GM23338 (cell line): ENCODE measurements at regions not wholly inside any gene's neighbourhood (a gene's known extent, or its start where the extent isn't known, plus 50 kb on each side); places are given as distances from the start of the nearest gene placed in this dataset.

ENCODE experiments used
- ATAC-seq: fragments of 200-7000 bp; cut with Tn5 transposase; 3 replicates; pipeline ENCODE4 v1.9.1; 2020
- DNase-seq: peaks from one replicate; pipeline ENCODE4 v3.0.0-alpha.2; 2015; ENCODE audit warnings: low spot score
- H2AFZ ChIP-seq: fragments of 200-600 bp; sonication (generic); 2 replicates; pipeline ENCODE4 v1.8.0; 2016; ENCODE audit warnings: antibody characterized with exemption, mild to moderate bottlenecking, moderate library complexity
- H3F3A ChIP-seq: fragments of 200-600 bp; sonication (generic); replicated peaks from 2 replicates; pipeline ENCODE4 v1.8.0; 2017; ENCODE audit warnings: antibody characterized with exemption, mixed run types, low read depth
- H3K27ac ChIP-seq: fragments of 200-600 bp; sonication (generic); 2 replicates; pipeline ENCODE4 v1.6.1; 2016; ENCODE audit warnings: low read depth
- H3K27me3 ChIP-seq: fragments of 200-600 bp; sonication (generic); 2 replicates; pipeline ENCODE4 v1.8.0; 2016; ENCODE audit warnings: mild to moderate bottlenecking, mixed run types, moderate library complexity; ENCODE audit not compliant: insufficient read depth
- H3K36me3 ChIP-seq: fragments of 200-600 bp; sonication (generic); 2 replicates; pipeline ENCODE4 v1.8.0; 2016; ENCODE audit warnings: mild to moderate bottlenecking; ENCODE audit not compliant: insufficient read depth
- H3K4me1 ChIP-seq: fragments of 200-600 bp; sonication (generic); 2 replicates; pipeline ENCODE4 v1.8.0; 2016; ENCODE audit warnings: mild to moderate bottlenecking, moderate library complexity; ENCODE audit not compliant: insufficient read depth
- H3K4me2 ChIP-seq: fragments of 200-600 bp; sonication (generic); 2 replicates; pipeline ENCODE4 v1.7.1; 2017; ENCODE audit warnings: mixed run types
- H3K4me3 ChIP-seq: fragments of 200-600 bp; sonication (generic); 2 replicates; pipeline ENCODE4 v1.6.1; 2016; ENCODE audit warnings: mixed run types
- H3K79me2 ChIP-seq: fragments of 200-600 bp; sonication (generic); replicated peaks from 2 replicates; pipeline ENCODE4 v1.8.0; 2017; ENCODE audit warnings: mild to moderate bottlenecking; ENCODE audit not compliant: insufficient read depth
- H3K9me2 ChIP-seq: fragments of 200-600 bp; sonication (generic); 2 replicates; pipeline ENCODE4 v1.8.0; 2017; ENCODE audit not compliant: insufficient read depth
- H4K20me1 ChIP-seq: fragments of 200-600 bp; sonication (generic); replicated peaks from 2 replicates; pipeline ENCODE4 v1.8.0; 2017; ENCODE audit warnings: mild to moderate bottlenecking; ENCODE audit not compliant: insufficient read depth
- H3K27ac Mint-ChIP-seq: 2 replicates; pipeline ENCODE4 v1.8.0; 2020; ENCODE audit warnings: inconsistent platforms, mild to moderate bottlenecking, moderate library complexity, mixed read lengths
- H3K27me3 Mint-ChIP-seq: 3 replicates; pipeline ENCODE4 v1.8.0; 2022; ENCODE audit warnings: low read depth, mild to moderate bottlenecking, moderate library complexity, mixed read lengths, inconsistent platforms; ENCODE audit not compliant: insufficient read depth, poor library complexity
- H3K36me3 Mint-ChIP-seq: 3 replicates; pipeline ENCODE4 v1.8.0; 2021; ENCODE audit warnings: low read depth, mild to moderate bottlenecking, inconsistent platforms, moderate library complexity, mixed read lengths
- H3K4me1 Mint-ChIP-seq: 3 replicates; pipeline ENCODE4 v1.8.0; 2020; ENCODE audit warnings: mild to moderate bottlenecking, inconsistent platforms, mixed read lengths
- H3K4me3 Mint-ChIP-seq: 3 replicates; pipeline ENCODE4 v1.8.0; 2021; ENCODE audit warnings: moderate library complexity, mild to moderate bottlenecking, inconsistent platforms, mixed read lengths
- H3K9me3 Mint-ChIP-seq: 3 replicates; pipeline ENCODE4 v1.8.0; 2020; ENCODE audit warnings: moderate library complexity, mild to moderate bottlenecking, inconsistent platforms, mixed read lengths
- CREB1 ChIP-seq: fragments of 250-450 bp; sonication (Bioruptor Pico); IDR thresholded peaks from 2 replicates; pipeline ENCODE4 v1.5.0; 2020; ENCODE audit warnings: low read depth, mild to moderate bottlenecking, moderate library complexity
- CTCF ChIP-seq, 2 experiments: fragments of 200-600 bp in 1 of 2; sonication (generic) in 1 of 2; conservative IDR thresholded peaks; 2 replicates each; pipeline versions ENCODE4 v1.5.1 to v1.6.1; 2016 to 2017; ENCODE audit warnings: antibody characterized with exemption in 2 of 2, low read depth in 2 of 2, mild to moderate bottlenecking in 2 of 2, moderate library complexity in 1 of 2
- EZH2 ChIP-seq: fragments of 200-600 bp; sonication (generic); IDR thresholded peaks from one replicate; pipeline ENCODE4 v1.8.0; 2017; ENCODE audit warnings: antibody characterized with exemption, mild to moderate bottlenecking, low read depth; ENCODE audit not compliant: unreplicated experiment
- EZH2phosphoT487 ChIP-seq: fragments of 200-600 bp; sonication (generic); IDR thresholded peaks from one replicate; pipeline ENCODE4 v1.8.1; 2018; ENCODE audit warnings: antibody characterized with exemption; ENCODE audit not compliant: unreplicated experiment
- JUNB ChIP-seq: IDR thresholded peaks from one replicate; pipeline ENCODE4 v1.6.1; 2016; ENCODE audit warnings: antibody characterized with exemption; ENCODE audit not compliant: unreplicated experiment
- NANOG ChIP-seq: IDR thresholded peaks from 2 replicates; pipeline ENCODE4 v1.6.1; 2016; ENCODE audit warnings: antibody characterized with exemption, borderline replicate concordance
- REST ChIP-seq: IDR thresholded peaks from one replicate; pipeline ENCODE4 v1.6.1; 2018; ENCODE audit warnings: antibody characterized with exemption; ENCODE audit not compliant: unreplicated experiment
- ZNF331 ChIP-seq: fragments of 250-450 bp; sonication (Bioruptor Pico); IDR thresholded peaks from 2 replicates; pipeline ENCODE4 v1.5.0; 2020; ENCODE audit warnings: low read depth, mild to moderate bottlenecking, moderate library complexity

- no peak for TF ChIP-seq CTCF (conservative IDR thresholded peaks at IDR 0.05; ENCODE audit: low read depth in 2 of 2)
- no peak for TF ChIP-seq NANOG
- TF ChIP-seq EZH2phosphoT487, result no peak
- TF ChIP-seq REST, result no peak
- DNase-seq, result no peak
- no peak for ATAC-seq
- Histone ChIP-seq H3K4me1 (no peaks in the 10 kb centered on the region), H3K4me3 (no peak overlapping the region), H3K79me2 (no peaks in the 10 kb centered on the region), H3K27ac (no peak overlapping the region), H3F3A (no peaks in the 10 kb centered on the region), H3K4me2 (no peak overlapping the region), H2AFZ (peak overlapping the region; percentile 90), H4K20me1 (no peaks in the 10 kb centered on the region), H3K27me3 (no peaks in the 10 kb centered on the region), H3K36me3 (peaks cover 6% of the 10 kb centered on the region), H3K9me2 (peaks cover 15% of the 10 kb centered on the region)
- Mint-ChIP-seq H3K27me3 (peaks cover 3% of the 10 kb centered on the region), H3K36me3 (peaks cover 25% of the 10 kb centered on the region), H3K27ac (peak overlapping the region; percentile 62; the same call in 1 of the 2 replicates), H3K4me1 (no peaks in the 10 kb centered on the region), H3K9me3 (peaks cover 30% of the 10 kb centered on the region), H3K4me3 (no peak overlapping the region)
Measured at GRCh38 chr21:19540287-19540686, 1136.7 kb upstream of the TMPRSS15 start.

GRCh38 chr21:19541602-19542001 lies 1138.0 kb upstream of the TMPRSS15 start:
- H3K27me3 ChIP-seq, result no peaks in the 10 kb centered on the region
- no peak overlapping the region for H3K27ac ChIP-seq
- no peak for ATAC-seq
- Mint-ChIP-seq H3K9me3 (peaks cover 42% of the 10 kb centered on the region), H3K4me3 (no peak overlapping the region), H3K36me3 (peaks cover 38% of the 10 kb centered on the region), H3K4me1 (no peaks in the 10 kb centered on the region), H3K27ac (no peak overlapping the region), H3K27me3 (peaks cover 1% of the 10 kb centered on the region)
- H3K9me2 ChIP-seq, result peaks cover 11% of the 10 kb centered on the region
- peaks cover 15% of the 10 kb centered on the region for H3K36me3 ChIP-seq
- H3K4me1 ChIP-seq, result no peaks in the 10 kb centered on the region
- no peak overlapping the region for H3K4me3 ChIP-seq
- no peak overlapping the region for H2AFZ ChIP-seq
- H3F3A ChIP-seq, result no peaks in the 10 kb centered on the region
- no peak overlapping the region for H3K4me2 ChIP-seq
- H3K79me2 ChIP-seq, result no peaks in the 10 kb centered on the region
- no peaks in the 10 kb centered on the region for H4K20me1 ChIP-seq
- no peak for DNase-seq
- TF ChIP-seq REST, result no peak
- TF ChIP-seq CREB1 (CRISPR knock-in tag), result no peak
- TF ChIP-seq JUNB, result no peak
- no peak for TF ChIP-seq EZH2
- no peak for TF ChIP-seq ZNF331
- TF ChIP-seq CTCF (conservative IDR thresholded peaks at IDR 0.05; ENCODE audit: low read depth in 2 of 2), result no peak
